DOHH2 (cell line): ENCODE measurements at regions not wholly inside any gene's neighbourhood (a gene's known extent, or its start where the extent isn't known, plus 50 kb on each side); places are given as distances from the start of the nearest gene placed in this dataset.

Source experiments
- H3F3A ChIP-seq: fragments of 200-600 bp; sonication (generic), shearing (Covaris generic); 2 replicates; pipeline ENCODE4 v1.6.0; 2016; ENCODE audit warnings: antibody characterized with exemption, mild to moderate bottlenecking; ENCODE audit not compliant: control insufficient read depth, insufficient read depth
- H3K27ac ChIP-seq: fragments of 200-600 bp; sonication (generic); 2 replicates; pipeline ENCODE4 v1.5.1; 2014; ENCODE audit warnings: low read depth, mild to moderate bottlenecking, low read length, moderate library complexity
- H3K27me3 ChIP-seq: fragments of 200-600 bp; sonication (generic); 2 replicates; pipeline ENCODE4 v1.6.1; 2014; ENCODE audit warnings: mild to moderate bottlenecking, low read length, mixed read lengths; ENCODE audit not compliant: control insufficient read depth
- H3K36me3 ChIP-seq: fragments of 200-600 bp; sonication (generic); 2 replicates; pipeline ENCODE4 v1.6.1; 2014; ENCODE audit warnings: mild to moderate bottlenecking, low read length, moderate library complexity, mixed read lengths; ENCODE audit not compliant: control insufficient read depth
- H3K4me1 ChIP-seq: fragments of 200-600 bp; sonication (generic); 2 replicates; pipeline ENCODE4 v1.6.1; 2014; ENCODE audit warnings: mild to moderate bottlenecking, low read length, mixed read lengths; ENCODE audit not compliant: control insufficient read depth
- H3K4me2 ChIP-seq: fragments of 200-600 bp; sonication (generic); 2 replicates; pipeline ENCODE4 v1.6.0; 2014; ENCODE audit warnings: mild to moderate bottlenecking, low read length, moderate library complexity
- H3K4me3 ChIP-seq: fragments of 200-600 bp; sonication (generic); 2 replicates; pipeline ENCODE4 v1.5.1; 2014; ENCODE audit warnings: mild to moderate bottlenecking, low read length, mixed read lengths
- H3K79me2 ChIP-seq: fragments of 200-600 bp; sonication (generic); 2 replicates; pipeline ENCODE4 v1.6.1; 2014; ENCODE audit warnings: mild to moderate bottlenecking, low read length, mixed read lengths; ENCODE audit not compliant: control insufficient read depth
- H3K9me2 ChIP-seq: fragments of 200-600 bp; sonication (generic); replicated peaks from 2 replicates; pipeline ENCODE4 v1.6.1; 2014; ENCODE audit warnings: mild to moderate bottlenecking, low read length, mixed read lengths; ENCODE audit not compliant: control insufficient read depth
- H3K9me3 ChIP-seq: fragments of 200-600 bp; sonication (generic); 2 replicates; pipeline ENCODE4 v1.6.1; 2014; ENCODE audit warnings: antibody characterized with exemption, low read length, mixed read lengths; ENCODE audit not compliant: control insufficient read depth, insufficient read depth
- H4K20me1 ChIP-seq: fragments of 200-600 bp; sonication (generic); 2 replicates; pipeline ENCODE4 v1.6.0; 2014; ENCODE audit warnings: low read depth, mild to moderate bottlenecking, antibody characterized with exemption, low read length, moderate library complexity; ENCODE audit not compliant: control insufficient read depth, insufficient read depth
- EZH2phosphoT487 ChIP-seq: fragments of 200-600 bp; sonication (generic); IDR thresholded peaks from 2 replicates; pipeline ENCODE4 v1.6.1; 2017; ENCODE audit warnings: borderline replicate concordance, mild to moderate bottlenecking, antibody characterized with exemption, low read length, moderate library complexity, mixed read lengths
- TF ChIP-seq, protein P1 (sequence below): fragments of 200-600 bp; sonication (generic); IDR thresholded peaks from one replicate; pipeline ENCODE4 v1.5.1; 2014; ENCODE audit warnings: antibody characterized with exemption, mild to moderate bottlenecking, low read depth, low read length; ENCODE audit not compliant: poor library complexity, severe bottlenecking

DNA sequence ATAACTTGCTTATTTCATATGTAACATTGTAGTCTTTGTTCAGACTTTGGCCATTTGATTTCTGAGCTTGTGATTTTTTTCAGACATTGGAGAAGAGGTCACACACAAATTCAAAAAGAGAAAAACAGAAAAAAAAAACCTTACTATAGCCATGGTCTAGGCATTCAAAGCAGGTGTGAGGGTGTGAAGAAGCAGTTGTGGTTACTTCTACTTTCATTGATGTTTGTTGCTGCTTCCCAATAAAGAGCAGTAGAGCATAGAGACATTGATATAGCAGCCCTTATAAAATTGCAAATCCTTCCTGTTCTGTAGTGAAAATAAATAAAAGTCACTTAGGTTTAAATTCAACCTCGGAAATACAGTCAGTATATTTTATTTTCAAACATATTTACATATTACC is 671.6 kb downstream of the GRXCR1 start:
- Histone ChIP-seq H3K9me3 (no peaks in the 10 kb centered on the region), H3K4me3 (peak overlapping the region; percentile 41; the same call in 1 of the 2 replicates), H4K20me1 (no peaks in the 10 kb centered on the region), H3F3A (peaks cover 8% of the 10 kb centered on the region), H3K4me2 (peak overlapping the region; percentile 60), H3K27me3 (no peaks in the 10 kb centered on the region), H3K36me3 (no peaks in the 10 kb centered on the region; the same call in 1 of the 2 replicates), H3K9me2 (no peaks in the 10 kb centered on the region), H3K4me1 (peaks cover 46% of the 10 kb centered on the region), H3K27ac (peak overlapping the region; percentile 69), H3K79me2 (no peaks in the 10 kb centered on the region)
- TF ChIP-seq EZH2phosphoT487: no peak
- TF ChIP-seq, protein P1, sequence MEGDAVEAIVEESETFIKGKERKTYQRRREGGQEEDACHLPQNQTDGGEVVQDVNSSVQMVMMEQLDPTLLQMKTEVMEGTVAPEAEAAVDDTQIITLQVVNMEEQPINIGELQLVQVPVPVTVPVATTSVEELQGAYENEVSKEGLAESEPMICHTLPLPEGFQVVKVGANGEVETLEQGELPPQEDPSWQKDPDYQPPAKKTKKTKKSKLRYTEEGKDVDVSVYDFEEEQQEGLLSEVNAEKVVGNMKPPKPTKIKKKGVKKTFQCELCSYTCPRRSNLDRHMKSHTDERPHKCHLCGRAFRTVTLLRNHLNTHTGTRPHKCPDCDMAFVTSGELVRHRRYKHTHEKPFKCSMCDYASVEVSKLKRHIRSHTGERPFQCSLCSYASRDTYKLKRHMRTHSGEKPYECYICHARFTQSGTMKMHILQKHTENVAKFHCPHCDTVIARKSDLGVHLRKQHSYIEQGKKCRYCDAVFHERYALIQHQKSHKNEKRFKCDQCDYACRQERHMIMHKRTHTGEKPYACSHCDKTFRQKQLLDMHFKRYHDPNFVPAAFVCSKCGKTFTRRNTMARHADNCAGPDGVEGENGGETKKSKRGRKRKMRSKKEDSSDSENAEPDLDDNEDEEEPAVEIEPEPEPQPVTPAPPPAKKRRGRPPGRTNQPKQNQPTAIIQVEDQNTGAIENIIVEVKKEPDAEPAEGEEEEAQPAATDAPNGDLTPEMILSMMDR: no peak

GRCh38 chr4:43564591-43564990 is 672.1 kb downstream of the GRXCR1 start:
- Histone ChIP-seq H3K27me3 (no peaks in the 10 kb centered on the region), H3K4me2 (peak overlapping the region; percentile 60), H4K20me1 (no peaks in the 10 kb centered on the region), H3K27ac (peak overlapping the region; percentile 69), H3K9me3 (no peaks in the 10 kb centered on the region), H3K9me2 (no peaks in the 10 kb centered on the region), H3K4me3 (peak overlapping the region; percentile 41), H3K4me1 (peaks cover 46% of the 10 kb centered on the region), H3K79me2 (no peaks in the 10 kb centered on the region), H3F3A (peaks cover 8% of the 10 kb centered on the region), H3K36me3 (no peaks in the 10 kb centered on the region; the same call in 1 of the 2 replicates)
- no peak for TF ChIP-seq EZH2phosphoT487
- TF ChIP-seq, protein P1: no peak

DNA sequence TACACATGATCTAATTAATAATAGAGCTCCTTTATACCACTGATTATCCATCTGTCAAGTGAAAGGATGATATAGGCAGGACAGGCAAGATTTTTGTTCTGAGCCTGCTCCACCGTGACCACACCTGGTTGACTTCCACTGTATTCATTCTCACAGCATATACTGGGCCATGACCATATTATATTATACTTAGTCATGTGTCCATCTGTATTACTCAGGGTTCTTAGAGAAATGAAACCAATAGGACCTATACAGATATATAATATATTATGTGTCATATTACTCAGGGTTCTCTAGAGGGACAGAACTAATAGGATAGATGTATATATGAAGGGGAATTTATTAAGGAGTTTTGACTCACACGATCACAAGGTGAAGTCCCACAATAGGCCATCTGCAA is 675.1 kb downstream of the GRXCR1 start:
- no peak overlapping the region for H3K4me3 ChIP-seq
- no peaks in the 10 kb centered on the region for H3K36me3 ChIP-seq
- H3K79me2 ChIP-seq: no peaks in the 10 kb centered on the region
- H3K27me3 ChIP-seq: no peaks in the 10 kb centered on the region
- H3K9me3 ChIP-seq: no peaks in the 10 kb centered on the region
- no peak overlapping the region for H3K4me2 ChIP-seq
- TF ChIP-seq EZH2phosphoT487: no peak
- TF ChIP-seq, protein P1: no peak
- H3F3A ChIP-seq: peaks cover 8% of the 10 kb centered on the region
- no peak overlapping the region for H3K27ac ChIP-seq
- no peaks in the 10 kb centered on the region for H4K20me1 ChIP-seq
- no peaks in the 10 kb centered on the region for H3K9me2 ChIP-seq
- peaks cover 33% of the 10 kb centered on the region for H3K4me1 ChIP-seq

GRCh38 chr4:43586813-43587212 is 694.3 kb downstream of the GRXCR1 start:
- Histone ChIP-seq H3K4me1 (peaks cover 5% of the 10 kb centered on the region; the same call in 1 of the 2 replicates), H3K9me2 (no peaks in the 10 kb centered on the region), H3K79me2 (no peaks in the 10 kb centered on the region), H3K27me3 (no peaks in the 10 kb centered on the region), H4K20me1 (no peaks in the 10 kb centered on the region), H3K4me3 (no peak overlapping the region), H3K4me2 (no peak overlapping the region), H3K9me3 (no peaks in the 10 kb centered on the region), H3F3A (no peaks in the 10 kb centered on the region), H3K36me3 (no peaks in the 10 kb centered on the region), H3K27ac (no peak overlapping the region)
- no peak for TF ChIP-seq EZH2phosphoT487
- TF ChIP-seq, protein P1: no peak
